WTC11 (cell line): ENCODE measurements at regions not wholly inside any gene's neighbourhood (a gene's known extent, or its start where the extent isn't known, plus 50 kb on each side); places are given as distances from the start of the nearest gene placed in this dataset.

ENCODE experiments used
- ATAC-seq: fragments of 200-7000 bp; cut with Tn5 transposase; 2 replicates; pipeline ENCODE4 v1.10.0; 2021; ENCODE audit warnings: mild to moderate bottlenecking, moderate library complexity
- CTCF ChIA-PET: fragments of 300-600 bp; sonication (Branson Sonifier 250); formaldehyde crosslinking; loops from one replicate; lab custom pipeline; 2021; ENCODE audit warnings: antibody characterized with exemption; lab: Charles Lee
- POLR2A ChIA-PET: fragments of 350-600 bp; sonication (Branson Sonifier 250); formaldehyde crosslinking; loops from one replicate; lab custom pipeline; 2021; ENCODE audit warnings: antibody characterized with exemption; lab: Charles Lee
- DNase-seq: peaks from one replicate; pipeline ENCODE4 v3.0.0; 2021; ENCODE audit warnings: low spot score
- H3K27ac Mint-ChIP-seq: 2 replicates; pipeline ENCODE4 v1.8.0; 2021; ENCODE audit warnings: mixed read lengths
- H3K27me3 Mint-ChIP-seq: 2 replicates; pipeline ENCODE4 v1.8.0; 2021; ENCODE audit warnings: low read depth, mild to moderate bottlenecking, moderate library complexity, mixed read lengths
- H3K36me3 Mint-ChIP-seq: 2 replicates; pipeline ENCODE4 v1.8.0; 2021; ENCODE audit warnings: mixed read lengths
- H3K4me1 Mint-ChIP-seq: 2 replicates; pipeline ENCODE4 v1.8.0; 2022; ENCODE audit warnings: mixed read lengths
- H3K4me3 Mint-ChIP-seq: 2 replicates; pipeline ENCODE4 v1.8.0; 2021; ENCODE audit warnings: mild to moderate bottlenecking, moderate library complexity, mixed read lengths
- H3K9me3 Mint-ChIP-seq: 2 replicates; pipeline ENCODE4 v1.8.0; 2021; ENCODE audit warnings: mixed read lengths
- GRHL2 ChIP-seq: fragments of 250-450 bp; sonication (Bioruptor Pico); IDR thresholded peaks from 2 replicates; pipeline ENCODE4 v1.8.0; 2022; ENCODE audit warnings: mild to moderate bottlenecking, moderate library complexity; ENCODE audit not compliant: insufficient replicate concordance, severe bottlenecking
- IRF2 ChIP-seq: sonication (generic); formaldehyde crosslinking; IDR thresholded peaks from 2 replicates; pipeline ENCODE4 v1.8.0; 2022; ENCODE audit warnings: low read depth, missing genetic modification reagents, borderline replicate concordance
- JUN ChIP-seq: sonication (generic); formaldehyde crosslinking; IDR thresholded peaks from 2 replicates; pipeline ENCODE4 v1.8.0; 2023; ENCODE audit warnings: mild to moderate bottlenecking, missing genetic modification reagents
- NR2C2 ChIP-seq: sonication (generic); formaldehyde crosslinking; IDR thresholded peaks from 2 replicates; pipeline ENCODE4 v1.8.0; 2022; ENCODE audit warnings: mild to moderate bottlenecking, missing genetic modification reagents
- SMAD3 ChIP-seq: sonication (generic); formaldehyde crosslinking; IDR thresholded peaks from 2 replicates; pipeline ENCODE4 v1.8.0; 2022; ENCODE audit warnings: missing genetic modification reagents, mild to moderate bottlenecking, borderline replicate concordance
- TCF7 ChIP-seq: sonication (generic); formaldehyde crosslinking; IDR thresholded peaks from 2 replicates; pipeline ENCODE4 v1.8.0; 2022; ENCODE audit warnings: mild to moderate bottlenecking, low read depth, missing genetic modification reagents, moderate library complexity
- TEAD1 ChIP-seq: sonication (generic); formaldehyde crosslinking; IDR thresholded peaks from 2 replicates; pipeline ENCODE4 v1.8.0; 2022; ENCODE audit warnings: mild to moderate bottlenecking, missing genetic modification reagents
- ZBTB21 ChIP-seq: sonication (generic); formaldehyde crosslinking; IDR thresholded peaks from 2 replicates; pipeline ENCODE4 v1.8.1; 2023; ENCODE audit warnings: mild to moderate bottlenecking, missing genetic modification reagents, borderline replicate concordance
- ZNF317 ChIP-seq: sonication (generic); formaldehyde crosslinking; IDR thresholded peaks from 2 replicates; pipeline ENCODE4 v1.8.1; 2023; ENCODE audit warnings: low read depth, mild to moderate bottlenecking, moderate library complexity, missing genetic modification reagents, borderline replicate concordance
- TF ChIP-seq, protein P1 (sequence below): sonication (generic); formaldehyde crosslinking; IDR thresholded peaks from 2 replicates; pipeline ENCODE4 v1.8.1; 2023; ENCODE audit warnings: mild to moderate bottlenecking, missing genetic modification reagents, borderline replicate concordance
- TF ChIP-seq, protein P2 (sequence below): sonication (generic); formaldehyde crosslinking; IDR thresholded peaks from 2 replicates; pipeline ENCODE4 v1.8.1; 2023; ENCODE audit warnings: mild to moderate bottlenecking, missing genetic modification reagents, moderate library complexity
- TF ChIP-seq, protein P3 (sequence below): fragments of 250-450 bp; sonication (Bioruptor Pico); IDR thresholded peaks from 2 replicates; pipeline ENCODE4 v1.9.0; 2021; ENCODE audit warnings: moderate library complexity, mild to moderate bottlenecking, inconsistent platforms, borderline replicate concordance
- TF ChIP-seq, protein P4 (sequence below): fragments of 250-450 bp; sonication (Bioruptor Pico); IDR thresholded peaks from 2 replicates; pipeline ENCODE4 v1.9.0; 2021; ENCODE audit warnings: mild to moderate bottlenecking
- TF ChIP-seq, protein P5 (sequence below): sonication (generic); formaldehyde crosslinking; conservative IDR thresholded peaks from 2 replicates; pipeline ENCODE4 v1.8.1; 2023; ENCODE audit warnings: mild to moderate bottlenecking, low read depth, missing genetic modification reagents, moderate library complexity

DNA sequence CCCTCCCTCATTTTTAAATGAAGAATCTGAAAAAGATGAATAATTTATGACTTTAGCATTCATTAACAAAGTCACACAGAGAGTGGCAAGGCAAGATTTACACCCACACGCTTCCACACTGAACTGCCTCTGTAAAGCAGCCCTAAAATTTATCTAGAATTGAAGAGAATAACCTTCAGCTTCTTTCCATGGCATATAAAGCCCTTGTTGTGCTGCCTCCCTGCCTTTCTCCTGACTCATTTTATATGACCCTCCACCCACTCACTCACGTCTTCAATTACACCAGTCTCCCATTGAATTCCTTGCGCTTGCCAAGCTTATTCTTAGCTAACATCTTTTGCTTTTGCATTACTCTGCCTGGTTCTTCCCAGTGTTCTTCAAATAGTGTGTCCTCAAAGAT is 2649.3 kb downstream of the PCDH7 start (continued):
- TF ChIP-seq, protein P1, sequence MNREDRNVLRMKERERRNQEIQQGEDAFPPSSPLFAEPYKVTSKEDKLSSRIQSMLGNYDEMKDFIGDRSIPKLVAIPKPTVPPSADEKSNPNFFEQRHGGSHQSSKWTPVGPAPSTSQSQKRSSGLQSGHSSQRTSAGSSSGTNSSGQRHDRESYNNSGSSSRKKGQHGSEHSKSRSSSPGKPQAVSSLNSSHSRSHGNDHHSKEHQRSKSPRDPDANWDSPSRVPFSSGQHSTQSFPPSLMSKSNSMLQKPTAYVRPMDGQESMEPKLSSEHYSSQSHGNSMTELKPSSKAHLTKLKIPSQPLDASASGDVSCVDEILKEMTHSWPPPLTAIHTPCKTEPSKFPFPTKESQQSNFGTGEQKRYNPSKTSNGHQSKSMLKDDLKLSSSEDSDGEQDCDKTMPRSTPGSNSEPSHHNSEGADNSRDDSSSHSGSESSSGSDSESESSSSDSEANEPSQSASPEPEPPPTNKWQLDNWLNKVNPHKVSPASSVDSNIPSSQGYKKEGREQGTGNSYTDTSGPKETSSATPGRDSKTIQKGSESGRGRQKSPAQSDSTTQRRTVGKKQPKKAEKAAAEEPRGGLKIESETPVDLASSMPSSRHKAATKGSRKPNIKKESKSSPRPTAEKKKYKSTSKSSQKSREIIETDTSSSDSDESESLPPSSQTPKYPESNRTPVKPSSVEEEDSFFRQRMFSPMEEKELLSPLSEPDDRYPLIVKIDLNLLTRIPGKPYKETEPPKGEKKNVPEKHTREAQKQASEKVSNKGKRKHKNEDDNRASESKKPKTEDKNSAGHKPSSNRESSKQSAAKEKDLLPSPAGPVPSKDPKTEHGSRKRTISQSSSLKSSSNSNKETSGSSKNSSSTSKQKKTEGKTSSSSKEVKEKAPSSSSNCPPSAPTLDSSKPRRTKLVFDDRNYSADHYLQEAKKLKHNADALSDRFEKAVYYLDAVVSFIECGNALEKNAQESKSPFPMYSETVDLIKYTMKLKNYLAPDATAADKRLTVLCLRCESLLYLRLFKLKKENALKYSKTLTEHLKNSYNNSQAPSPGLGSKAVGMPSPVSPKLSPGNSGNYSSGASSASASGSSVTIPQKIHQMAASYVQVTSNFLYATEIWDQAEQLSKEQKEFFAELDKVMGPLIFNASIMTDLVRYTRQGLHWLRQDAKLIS (CRISPR knock-in tag), result no peak
- TF ChIP-seq ZNF317 (CRISPR knock-in tag) (no peak), GRHL2 (CRISPR knock-in tag) (no peak)
- TF ChIP-seq, protein P2, sequence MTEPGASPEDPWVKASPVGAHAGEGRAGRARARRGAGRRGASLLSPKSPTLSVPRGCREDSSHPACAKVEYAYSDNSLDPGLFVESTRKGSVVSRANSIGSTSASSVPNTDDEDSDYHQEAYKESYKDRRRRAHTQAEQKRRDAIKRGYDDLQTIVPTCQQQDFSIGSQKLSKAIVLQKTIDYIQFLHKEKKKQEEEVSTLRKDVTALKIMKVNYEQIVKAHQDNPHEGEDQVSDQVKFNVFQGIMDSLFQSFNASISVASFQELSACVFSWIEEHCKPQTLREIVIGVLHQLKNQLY (CRISPR knock-in tag), result no peak

DNA sequence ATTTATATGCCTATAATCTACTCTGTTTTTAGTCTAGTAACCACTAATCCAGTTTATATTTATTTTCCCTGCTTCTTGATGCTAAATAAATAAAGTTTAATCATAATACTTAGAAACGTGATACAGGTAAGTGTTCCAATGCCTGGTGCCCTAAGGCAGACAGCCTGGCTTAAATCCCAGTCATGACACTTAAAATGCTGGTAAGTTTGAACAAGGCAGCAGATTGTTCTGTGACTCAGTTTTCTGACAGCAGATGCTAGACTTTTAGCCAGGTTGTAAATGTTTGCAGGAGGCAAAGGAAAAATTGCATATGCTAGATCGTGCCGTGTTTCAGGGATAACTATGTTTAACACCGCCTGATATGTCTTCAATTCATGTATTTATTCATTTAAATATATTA is 2661.6 kb downstream of the PCDH7 start:
- peaks cover 20% of the 10 kb centered on the region for H3K9me3 Mint-ChIP-seq
- POLR2A ChIA-PET, result no interaction called here
- H3K4me3 Mint-ChIP-seq, result no peak overlapping the region
- ATAC-seq (no peak), DNase-seq (no peak)
- H3K27me3 Mint-ChIP-seq, result peaks cover 6% of the 10 kb centered on the region
- CTCF ChIA-PET, result no interaction called here
- TF ChIP-seq NR2C2, result no peak
- no peak for TF ChIP-seq IRF2
- TF ChIP-seq, all 79 proteins: peak for 0
- Mint-ChIP-seq H3K27ac (no peak overlapping the region), H3K4me1 (peaks cover 12% of the 10 kb centered on the region), H3K36me3 (0 out of 2 replicates have a peak, but pooled peaks cover 11% of the 10 kb centered on the region)

DNA sequence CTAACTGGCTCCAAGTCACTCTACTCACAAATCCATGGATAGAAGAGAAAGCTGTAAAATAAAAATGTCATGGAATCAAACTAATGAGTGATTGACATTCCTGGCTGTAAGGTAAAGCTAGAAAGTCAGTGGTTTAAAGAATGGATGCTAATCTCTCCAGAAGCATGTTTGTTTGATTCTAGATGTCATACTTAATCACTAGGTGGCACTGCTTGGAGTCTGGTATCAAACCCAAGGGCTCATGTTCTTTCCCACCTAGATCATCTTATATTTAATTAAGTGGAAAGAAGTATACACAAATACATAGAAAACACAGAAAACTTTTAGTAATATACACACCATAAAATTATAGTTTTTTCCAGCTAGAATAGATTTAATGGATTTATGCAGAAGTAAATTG is 2666.6 kb downstream of the PCDH7 start:
- H3K36me3 Mint-ChIP-seq, result 0 out of 2 replicates have a peak, but pooled peaks cover 11% of the 10 kb centered on the region
- peaks cover 20% of the 10 kb centered on the region for H3K9me3 Mint-ChIP-seq
- H3K27ac Mint-ChIP-seq, result no peak overlapping the region
- H3K4me3 Mint-ChIP-seq, result no peak overlapping the region
- ATAC-seq (no peak), DNase-seq (no peak)
- peaks cover 6% of the 10 kb centered on the region for H3K27me3 Mint-ChIP-seq
- TF ChIP-seq, protein P1 (CRISPR knock-in tag), result no peak
- ChIA-PET POLR2A (interaction anchor here (0.5 to 0.6 kb wide), 2 partner anchors 565 to 1266 kb away, joined by 3 read pairs; no protein-coding TSS in a partner anchor), CTCF (interaction anchor here (0.6 kb wide), 1 partner anchor 183 kb away, joined by 3 read pairs; no protein-coding TSS in a partner anchor)
- no peaks in the 10 kb centered on the region for H3K4me1 Mint-ChIP-seq

DNA sequence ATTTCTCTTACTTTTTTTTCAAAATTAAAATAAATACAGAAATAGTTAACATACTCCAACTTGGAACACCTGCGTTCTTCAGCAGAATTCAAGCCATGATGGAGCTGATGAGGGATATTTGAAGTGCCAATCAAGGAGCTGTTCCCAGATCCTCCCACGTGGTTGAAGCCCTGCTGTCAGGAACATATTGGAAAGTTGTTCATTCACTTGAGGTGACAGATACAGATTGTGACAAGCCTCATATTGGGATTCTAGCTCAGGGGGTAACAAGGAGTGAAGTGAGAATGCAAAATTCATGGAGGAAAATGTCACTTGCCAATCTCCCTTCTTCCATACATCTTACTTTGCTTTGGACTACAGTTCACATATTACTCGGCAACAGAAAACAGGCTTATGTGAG is 2670.8 kb downstream of the PCDH7 start:
- POLR2A ChIA-PET, result no interaction called here
- Mint-ChIP-seq H3K9me3 (no peaks in the 10 kb centered on the region; the same call in 1 of the 2 replicates), H3K36me3 (no peaks in the 10 kb centered on the region), H3K27ac (no peak overlapping the region), H3K4me3 (no peak overlapping the region), H3K4me1 (no peaks in the 10 kb centered on the region), H3K27me3 (no peaks in the 10 kb centered on the region)
- CTCF ChIA-PET, result no interaction called here
- ATAC-seq (no peak), DNase-seq (no peak)
- TF ChIP-seq JUN (CRISPR knock-in tag) (no peak), ZBTB21 (CRISPR knock-in tag) (no peak), NR2C2 (no peak), TEAD1 (CRISPR knock-in tag) (no peak), SMAD3 (no peak), TCF7 (CRISPR knock-in tag) (no peak)
- TF ChIP-seq, protein P3, sequence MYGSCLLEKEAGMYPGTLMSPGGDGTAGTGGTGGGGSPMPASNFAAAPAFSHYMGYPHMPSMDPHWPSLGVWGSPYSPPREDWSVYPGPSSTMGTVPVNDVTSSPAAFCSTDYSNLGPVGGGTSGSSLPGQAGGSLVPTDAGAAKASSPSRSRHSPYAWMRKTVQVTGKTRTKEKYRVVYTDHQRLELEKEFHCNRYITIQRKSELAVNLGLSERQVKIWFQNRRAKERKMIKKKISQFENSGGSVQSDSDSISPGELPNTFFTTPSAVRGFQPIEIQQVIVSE (CRISPR knock-in tag), result no peak
- TF ChIP-seq, protein P4, sequence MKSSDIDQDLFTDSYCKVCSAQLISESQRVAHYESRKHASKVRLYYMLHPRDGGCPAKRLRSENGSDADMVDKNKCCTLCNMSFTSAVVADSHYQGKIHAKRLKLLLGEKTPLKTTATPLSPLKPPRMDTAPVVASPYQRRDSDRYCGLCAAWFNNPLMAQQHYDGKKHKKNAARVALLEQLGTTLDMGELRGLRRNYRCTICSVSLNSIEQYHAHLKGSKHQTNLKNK (CRISPR knock-in tag), result no peak
- TF ChIP-seq, protein P5, sequence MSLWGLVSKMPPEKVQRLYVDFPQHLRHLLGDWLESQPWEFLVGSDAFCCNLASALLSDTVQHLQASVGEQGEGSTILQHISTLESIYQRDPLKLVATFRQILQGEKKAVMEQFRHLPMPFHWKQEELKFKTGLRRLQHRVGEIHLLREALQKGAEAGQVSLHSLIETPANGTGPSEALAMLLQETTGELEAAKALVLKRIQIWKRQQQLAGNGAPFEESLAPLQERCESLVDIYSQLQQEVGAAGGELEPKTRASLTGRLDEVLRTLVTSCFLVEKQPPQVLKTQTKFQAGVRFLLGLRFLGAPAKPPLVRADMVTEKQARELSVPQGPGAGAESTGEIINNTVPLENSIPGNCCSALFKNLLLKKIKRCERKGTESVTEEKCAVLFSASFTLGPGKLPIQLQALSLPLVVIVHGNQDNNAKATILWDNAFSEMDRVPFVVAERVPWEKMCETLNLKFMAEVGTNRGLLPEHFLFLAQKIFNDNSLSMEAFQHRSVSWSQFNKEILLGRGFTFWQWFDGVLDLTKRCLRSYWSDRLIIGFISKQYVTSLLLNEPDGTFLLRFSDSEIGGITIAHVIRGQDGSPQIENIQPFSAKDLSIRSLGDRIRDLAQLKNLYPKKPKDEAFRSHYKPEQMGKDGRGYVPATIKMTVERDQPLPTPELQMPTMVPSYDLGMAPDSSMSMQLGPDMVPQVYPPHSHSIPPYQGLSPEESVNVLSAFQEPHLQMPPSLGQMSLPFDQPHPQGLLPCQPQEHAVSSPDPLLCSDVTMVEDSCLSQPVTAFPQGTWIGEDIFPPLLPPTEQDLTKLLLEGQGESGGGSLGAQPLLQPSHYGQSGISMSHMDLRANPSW (CRISPR knock-in tag), result no peak
